ENCODE measurements at regions not wholly inside any gene's neighbourhood (a gene's known extent, or its start where the extent isn't known, plus 50 kb on each side); places are given as distances from the start of the nearest gene placed in this dataset.
"Not testable (repeated sequence)": the region's sequence is repeated elsewhere in the genome, so short reads cannot be mapped to it uniquely, and the experiment has no call there.

GRCh38 chr2:186962085-186962747 lies 113.2 kb upstream of the ZSWIM2 start:
- no peak overlapping the region for H3K27ac Mint-ChIP-seq (ENCODE audit: unreplicated experiment)
- no peaks in the 10 kb centered on the region for H3K9me3 Mint-ChIP-seq (ENCODE audit: unreplicated experiment)
- H3K36me3 Mint-ChIP-seq (ENCODE audit: unreplicated experiment) = peaks cover 6% of the 10 kb centered on the region
- H3K4me1 Mint-ChIP-seq (ENCODE audit: low read depth, unreplicated experiment) = no peaks in the 10 kb centered on the region
- DNase-seq = no peak
- no peak overlapping the region for H3K4me3 Mint-ChIP-seq (ENCODE audit: unreplicated experiment)
- no peak for TF ChIP-seq CTCF (IDR thresholded peaks at IDR 0.05; ENCODE audit: partially characterized antibody, unreplicated experiment)
- H3K27me3 Mint-ChIP-seq (ENCODE audit: unreplicated experiment) = no peaks in the 10 kb centered on the region

- H3K36me3 Mint-ChIP-seq (ENCODE audit: unreplicated experiment); H3K9me3 Mint-ChIP-seq (ENCODE audit: unreplicated experiment); H3K27ac Mint-ChIP-seq (ENCODE audit: unreplicated experiment); DNase-seq; H3K27me3 Mint-ChIP-seq (ENCODE audit: unreplicated experiment); H3K4me3 Mint-ChIP-seq (ENCODE audit: unreplicated experiment); H3K4me1 Mint-ChIP-seq (ENCODE audit: low read depth, unreplicated experiment): not testable (repeated sequence)
These were observed 111.3 kb upstream of the ZSWIM2 start for GRCh38 chr2:186960241-186960640.

GRCh38 chr2:186959486-186959885 lies 110.5 kb upstream of the ZSWIM2 start:
- DNase-seq = no peak
- Mint-ChIP-seq H3K4me1 (ENCODE audit: low read depth, unreplicated experiment) (no peaks in the 10 kb centered on the region), H3K4me3 (ENCODE audit: unreplicated experiment) (no peak overlapping the region), H3K9me3 (ENCODE audit: unreplicated experiment) (no peaks in the 10 kb centered on the region), H3K27ac (ENCODE audit: unreplicated experiment) (no peak overlapping the region), H3K27me3 (ENCODE audit: unreplicated experiment) (no peaks in the 10 kb centered on the region), H3K36me3 (ENCODE audit: unreplicated experiment) (peaks cover 6% of the 10 kb centered on the region)
- TF ChIP-seq CTCF (IDR thresholded peaks at IDR 0.05; ENCODE audit: partially characterized antibody, unreplicated experiment) = no peak

GRCh38 chr2:186950694-186951093 lies 101.7 kb upstream of the ZSWIM2 start:
- DNase-seq = no peak
- Mint-ChIP-seq H3K4me1 (ENCODE audit: low read depth, unreplicated experiment) (no peaks in the 10 kb centered on the region), H3K9me3 (ENCODE audit: unreplicated experiment) (no peaks in the 10 kb centered on the region), H3K27ac (ENCODE audit: unreplicated experiment) (no peak overlapping the region), H3K4me3 (ENCODE audit: unreplicated experiment) (no peak overlapping the region), H3K27me3 (ENCODE audit: unreplicated experiment) (no peaks in the 10 kb centered on the region), H3K36me3 (ENCODE audit: unreplicated experiment) (no peaks in the 10 kb centered on the region)
- no peak for TF ChIP-seq CTCF (IDR thresholded peaks at IDR 0.05; ENCODE audit: partially characterized antibody, unreplicated experiment)

- Mint-ChIP-seq H3K9me3 (ENCODE audit: unreplicated experiment) (no peaks in the 10 kb centered on the region), H3K4me3 (ENCODE audit: unreplicated experiment) (no peak overlapping the region), H3K36me3 (ENCODE audit: unreplicated experiment) (no peaks in the 10 kb centered on the region), H3K4me1 (ENCODE audit: low read depth, unreplicated experiment) (no peaks in the 10 kb centered on the region), H3K27ac (ENCODE audit: unreplicated experiment) (no peak overlapping the region), H3K27me3 (ENCODE audit: unreplicated experiment) (no peaks in the 10 kb centered on the region)
- no peak for TF ChIP-seq CTCF (IDR thresholded peaks at IDR 0.05; ENCODE audit: partially characterized antibody, unreplicated experiment)
- no peak for DNase-seq
These were observed 100.8 kb upstream of the ZSWIM2 start for GRCh38 chr2:186949726-186950256.
